ENCODE measurements at regions not wholly inside any gene's neighbourhood (a gene's known extent, or its start where the extent isn't known, plus 50 kb on each side); places are given as distances from the start of the nearest gene placed in this dataset.

GRCh38 chr11:82676483-82677094 lies 57.1 kb downstream of the FAM181B start:
- no peak for DNase-seq

- DNase-seq, result no peak
These were observed 57.8 kb downstream of the FAM181B start for GRCh38 chr11:82675838-82676237.

GRCh38 chr11:82673631-82674030 lies 60.0 kb downstream of the FAM181B start:
- DNase-seq, result no peak

- DNase-seq, result no peak
These were observed 62.2 kb downstream of the FAM181B start for GRCh38 chr11:82671451-82671850.

DNA sequence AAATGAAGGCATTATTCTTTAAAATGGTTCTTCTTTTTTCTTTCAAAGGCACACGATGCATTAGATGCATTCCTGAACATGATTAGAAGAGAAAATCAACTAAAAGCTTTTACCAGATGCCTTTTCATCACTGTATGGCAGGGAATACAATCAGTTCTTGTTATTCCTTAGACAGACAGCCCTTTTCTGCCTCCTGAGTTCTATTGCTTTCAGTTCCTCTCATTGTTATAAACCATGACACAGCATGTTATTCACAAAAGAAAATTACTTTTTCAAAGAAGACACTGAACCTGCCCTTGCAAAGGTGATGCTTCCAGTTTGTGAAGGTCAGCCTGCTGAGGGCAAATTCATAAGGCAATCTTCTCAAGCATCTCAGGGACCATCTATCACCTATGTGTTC lies 70.1 kb downstream of the FAM181B start:
- DNase-seq, result no peak

- DNase-seq, result no peak
These were observed 79.9 kb downstream of the FAM181B start for GRCh38 chr11:82653752-82654151.

DNA sequence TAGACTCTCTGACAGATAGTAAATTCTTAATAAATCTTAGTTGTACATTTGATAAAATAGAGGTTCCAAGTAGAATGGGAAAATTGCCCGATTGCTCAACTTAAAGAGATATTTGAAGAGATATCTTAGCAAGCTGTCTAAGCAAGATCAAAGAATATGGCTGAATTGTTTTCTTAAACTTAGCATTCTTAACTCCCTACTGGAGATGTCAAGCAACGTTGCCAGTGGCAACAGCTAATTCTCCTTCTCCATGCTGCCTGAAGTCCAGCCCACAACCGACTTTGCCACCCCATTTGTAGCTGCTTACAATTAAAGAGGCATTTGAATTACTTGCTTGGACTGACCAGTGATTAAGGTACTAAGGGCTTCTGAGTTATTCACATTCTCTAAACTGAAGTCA lies 94.4 kb downstream of the FAM181B start:
- DNase-seq, result no peak

DNA sequence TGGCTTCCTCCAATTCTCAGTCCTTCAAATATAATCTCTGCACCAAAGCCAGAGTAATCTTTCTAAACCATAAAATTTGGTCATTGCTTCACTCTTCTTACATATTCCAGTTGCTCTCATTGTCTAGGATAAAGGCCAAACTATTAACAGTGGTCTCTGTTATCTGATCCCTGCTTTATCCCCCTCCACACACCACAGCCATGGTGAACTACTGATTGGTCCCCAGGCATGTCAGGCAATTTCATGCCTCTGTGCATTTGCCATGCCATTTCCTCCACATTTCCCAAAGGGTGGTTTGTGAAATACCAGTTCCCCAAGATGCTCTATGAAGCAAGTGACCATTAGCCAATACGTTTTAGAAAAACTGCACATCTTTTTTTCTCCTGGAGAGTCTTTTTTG lies 97.0 kb downstream of the FAM181B start:
- DNase-seq, result no peak

GRCh38 chr11:82634091-82634490 lies 99.6 kb downstream of the FAM181B start:
- no peak for DNase-seq

DNA sequence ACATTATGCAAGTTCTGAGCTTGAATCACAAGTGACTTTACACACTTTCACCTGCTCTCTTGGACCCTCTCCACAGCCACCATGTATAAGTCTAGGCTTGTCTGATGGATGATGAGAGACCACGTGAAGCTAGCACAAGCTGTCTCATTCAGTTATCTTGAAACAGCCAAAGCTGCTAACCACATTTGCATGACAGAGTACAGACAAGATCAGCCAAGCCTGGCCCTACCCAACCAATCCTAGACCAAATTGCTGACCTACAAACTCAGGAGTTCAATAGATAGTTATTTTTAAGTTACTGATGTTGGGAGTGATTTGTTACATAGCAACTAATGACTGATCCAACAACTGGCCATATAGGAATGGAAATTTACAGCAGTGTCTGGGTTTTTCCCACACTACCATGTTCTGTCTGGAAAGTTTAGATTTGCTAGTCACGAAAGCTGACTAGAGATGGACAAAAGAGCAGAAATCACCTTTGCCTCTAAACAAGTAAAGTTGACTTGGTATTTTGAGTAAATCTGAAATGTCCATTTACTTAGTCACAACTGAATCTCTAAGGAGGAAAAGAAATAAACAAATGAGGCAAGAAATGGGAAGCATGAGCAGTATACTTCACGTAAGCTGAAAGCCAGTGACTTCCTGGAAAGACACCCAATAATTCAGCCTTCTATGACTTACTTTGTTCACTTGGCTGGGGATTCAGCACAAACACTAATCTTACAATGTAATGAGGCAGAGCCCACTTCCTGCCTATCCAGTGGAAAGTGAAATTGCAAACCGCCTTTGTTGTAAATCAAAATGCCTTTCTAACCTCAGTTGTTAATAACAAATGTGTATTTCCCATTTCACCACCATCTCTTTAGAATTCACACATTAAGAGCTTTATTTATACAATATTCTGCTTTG lies 101.7 kb downstream of the FAM181B start:
- no peak for DNase-seq

DNA sequence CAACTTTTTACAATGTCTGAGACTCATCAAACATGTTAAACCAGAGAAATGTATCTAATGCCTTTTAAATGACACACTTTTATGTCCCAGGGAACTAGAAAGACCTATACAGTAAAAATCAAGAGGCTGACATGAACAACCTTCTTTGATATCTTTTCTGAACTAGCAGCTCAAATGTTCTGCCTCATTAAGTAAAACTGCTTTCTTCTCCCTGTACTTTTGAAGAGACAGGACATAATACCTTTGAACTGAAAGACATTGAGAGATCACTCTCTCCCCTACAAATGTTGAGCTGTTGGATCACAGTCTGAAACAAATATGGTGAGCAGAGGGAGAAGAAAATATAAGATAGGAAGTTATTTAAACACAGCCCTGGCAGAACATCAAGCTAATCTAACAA lies 123.0 kb downstream of the FAM181B start:
- no peak for DNase-seq

DNA sequence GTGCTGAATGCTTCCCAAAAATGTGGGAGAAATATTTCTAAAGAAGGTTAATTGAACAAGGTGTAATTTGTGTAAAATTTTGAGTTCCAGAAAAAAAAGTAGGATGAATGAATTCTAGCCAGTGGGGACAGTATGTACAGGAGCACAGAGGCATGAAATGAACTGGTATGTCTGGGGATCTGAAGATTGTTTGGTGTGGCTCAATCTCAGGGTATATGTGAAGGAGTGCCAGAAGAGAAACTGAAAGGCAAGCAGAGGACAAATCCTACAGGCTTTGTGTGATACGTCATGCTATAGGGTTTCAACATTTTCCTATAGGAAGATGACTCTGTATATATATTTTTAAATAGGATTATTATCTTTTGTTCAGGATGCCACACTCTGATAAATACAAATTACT lies 126.9 kb downstream of the FAM181B start:
- no peak for DNase-seq

DNA sequence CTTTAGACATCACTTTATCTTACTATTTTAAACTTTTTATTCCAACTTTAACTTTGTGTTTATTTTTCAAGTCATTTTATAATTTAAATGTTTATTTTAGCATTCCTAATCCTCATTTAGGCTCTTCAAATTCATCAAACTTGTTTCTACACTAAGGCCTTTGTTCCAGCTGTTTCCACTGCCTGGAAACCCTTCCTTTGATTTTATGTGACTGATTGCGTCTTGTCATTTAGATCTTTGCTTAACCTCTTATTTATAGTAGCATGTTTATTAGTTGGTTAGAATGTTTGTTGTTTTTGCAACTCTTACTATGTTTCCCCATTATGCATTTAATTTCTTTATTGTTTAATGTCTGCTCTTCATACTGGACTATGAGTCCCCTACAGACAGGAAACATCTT lies 132.0 kb downstream of the FAM181B start:
- DNase-seq, result no peak

GRCh38 chr11:82599836-82600235 lies 133.8 kb downstream of the FAM181B start:
- DNase-seq, result no peak

- DNase-seq, result no peak
These were observed 147.1 kb downstream of the FAM181B start for GRCh38 chr11:82586581-82586980.

DNA sequence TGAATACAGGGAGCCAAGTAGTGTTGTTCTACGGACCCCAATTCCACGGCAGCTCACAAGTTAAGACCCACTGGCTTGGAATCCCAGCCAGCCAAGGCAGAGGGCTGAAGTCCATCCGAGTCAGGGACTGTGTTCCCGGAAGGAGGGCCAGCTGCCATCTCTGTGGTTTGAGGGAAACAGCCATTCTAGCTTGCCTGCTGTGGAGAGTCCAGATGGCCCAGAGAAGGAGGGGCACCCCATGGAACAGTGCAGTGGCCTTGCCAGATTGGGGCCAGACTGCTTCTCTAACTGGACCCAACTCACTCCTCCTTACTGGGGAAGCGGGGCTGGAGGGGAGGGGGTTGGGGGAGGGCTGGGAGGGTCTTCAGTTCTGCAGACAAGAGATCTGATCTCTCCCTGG lies 156.4 kb downstream of the FAM181B start:
- DNase-seq, result no peak

- no peak for DNase-seq
These were observed 172.8 kb downstream of the FAM181B start for GRCh38 chr11:82560836-82561235.

- DNase-seq, result no peak
These were observed 174.1 kb downstream of the FAM181B start for GRCh38 chr11:82559609-82560008.

GRCh38 chr11:82557274-82557673 lies 176.4 kb downstream of the FAM181B start:
- DNase-seq, result no peak

GRCh38 chr11:82556210-82556609 lies 177.5 kb downstream of the FAM181B start:
- no peak for DNase-seq

DNA sequence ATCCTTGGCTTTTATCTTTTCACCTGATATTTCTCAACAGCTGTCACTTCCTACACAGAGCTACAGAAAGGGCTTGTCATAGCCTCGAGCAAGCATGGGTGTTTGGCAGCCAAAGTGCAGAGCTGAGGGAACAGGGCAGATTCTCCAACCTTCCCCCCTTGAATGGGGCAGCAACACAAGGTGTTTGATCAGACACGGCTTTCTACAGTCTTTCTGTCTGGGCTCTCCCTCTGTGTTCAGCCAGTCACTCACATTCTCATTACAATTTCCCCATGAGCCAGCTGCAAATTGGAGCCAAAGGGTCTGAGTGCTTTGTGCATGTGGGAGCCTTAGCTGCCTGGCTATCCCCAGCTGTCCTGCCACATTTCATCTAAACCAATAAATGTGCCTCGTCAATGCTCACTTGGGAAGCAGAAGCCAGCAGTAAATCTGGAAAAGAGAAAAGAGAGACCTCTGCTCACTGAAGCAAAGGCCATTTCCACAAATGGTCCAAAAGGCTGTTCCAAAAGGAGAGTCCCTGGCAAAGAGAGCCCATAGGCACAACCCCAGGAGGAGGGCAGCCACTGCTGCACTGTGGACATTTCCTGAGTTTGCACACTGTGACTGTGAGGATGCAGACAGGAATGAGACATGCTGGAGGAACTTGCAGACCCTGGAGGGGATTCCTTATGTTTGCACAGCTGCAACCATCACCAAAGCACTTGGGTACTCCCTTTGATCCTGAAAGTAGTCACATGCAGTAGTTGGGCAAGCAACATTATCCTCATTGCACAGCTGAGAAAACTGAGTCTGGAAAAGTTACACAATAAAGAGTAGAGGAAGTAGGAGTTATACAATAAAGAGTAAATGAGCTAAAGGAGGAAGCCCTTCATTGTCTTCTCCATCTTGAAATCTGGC lies 186.8 kb downstream of the FAM181B start:
- no peak for DNase-seq

- DNase-seq, result no peak
These were observed 194.0 kb downstream of the FAM181B start for GRCh38 chr11:82539669-82540068.

GRCh38 chr11:82536706-82537105 lies 197.0 kb downstream of the FAM181B start:
- DNase-seq, result no peak

All from central memory CD4-positive, alpha-beta T cell (primary cell).